ENCODE measurements at regions not wholly inside any gene's neighbourhood (a gene's known extent, or its start where the extent isn't known, plus 50 kb on each side); places are given as distances from the start of the nearest gene placed in this dataset.

GRCh38 chr17:27379888-27380533 is 76.2 kb upstream of the KSR1 start:
- TF ChIP-seq POLR2A (IDR thresholded peaks at IDR 0.05): no peak
- no peak for TF ChIP-seq CTCF (IDR thresholded peaks at IDR 0.05)
- Histone ChIP-seq H3K27me3 (no peaks in the 10 kb centered on the region), H3K4me3 (no peak overlapping the region), H3K36me3 (no peaks in the 10 kb centered on the region), H3K27ac (no peak overlapping the region), H3K9me3 (no peaks in the 10 kb centered on the region), H3K4me1 (no peaks in the 10 kb centered on the region)
- DNase-seq: peak; percentile 59 to 69 (median 69)
- intact Hi-C loops (cut with DNase I): no loop called here
- peak; percentile 67 to 74 (median 70) for ATAC-seq
- 45% methylated on average over 14 of the region's 21 CpGs for WGBS (ENCODE audit: insufficient coverage, low coverage, low lambda C conversion rate, missing lambda C conversion rate)

GRCh38 chr17:27380551-27380950 is 75.7 kb upstream of the KSR1 start:
- Histone ChIP-seq H3K4me1 (no peaks in the 10 kb centered on the region), H3K27me3 (no peaks in the 10 kb centered on the region), H3K27ac (no peak overlapping the region), H3K4me3 (no peak overlapping the region), H3K36me3 (no peaks in the 10 kb centered on the region), H3K9me3 (no peaks in the 10 kb centered on the region)
- WGBS (ENCODE audit: insufficient coverage, low coverage, low lambda C conversion rate, missing lambda C conversion rate): 37% methylated on average over 2 of the region's 10 CpGs
- intact Hi-C loops (cut with DNase I): no loop called here
- TF ChIP-seq POLR2A (IDR thresholded peaks at IDR 0.05) (no peak), CTCF (IDR thresholded peaks at IDR 0.05) (no peak)
- DNase-seq: no peak
- peak in 1 of 4 donors; percentile 5 for ATAC-seq

- H3K27ac ChIP-seq: no peak overlapping the region
- H3K36me3 ChIP-seq: no peaks in the 10 kb centered on the region
- no peaks in the 10 kb centered on the region for H3K4me1 ChIP-seq
- ATAC-seq: peak; percentile 74 to 90 (median 82)
- peak in 2 of 3 donors; percentile 63 to 71 for DNase-seq
- no CpG with 5 or more reads among the region's 22 CpGs for WGBS (ENCODE audit: insufficient coverage, low coverage, low lambda C conversion rate, missing lambda C conversion rate)
- no peak overlapping the region for H3K4me3 ChIP-seq
- TF ChIP-seq POLR2A (IDR thresholded peaks at IDR 0.05) (no peak), CTCF (IDR thresholded peaks at IDR 0.05) (peak; percentile 70 to 81 (median 74))
- H3K27me3 ChIP-seq: no peaks in the 10 kb centered on the region
- no peaks in the 10 kb centered on the region for H3K9me3 ChIP-seq
- intact Hi-C loops (cut with DNase I): no loop called here
Measured at GRCh38 chr17:27381007-27381501, 75.2 kb upstream of the KSR1 start.

- H3K27me3 ChIP-seq: no peaks in the 10 kb centered on the region
- no peak overlapping the region for H3K4me3 ChIP-seq
- TF ChIP-seq CTCF (IDR thresholded peaks at IDR 0.05): no peak
- TF ChIP-seq POLR2A (IDR thresholded peaks at IDR 0.05): no peak
- WGBS (ENCODE audit: insufficient coverage, low coverage, low lambda C conversion rate, missing lambda C conversion rate): 90% methylated on average over 2 of the region's 5 CpGs
- no peak overlapping the region for H3K27ac ChIP-seq
- ATAC-seq (no peak), DNase-seq (no peak)
- no peaks in the 10 kb centered on the region for H3K4me1 ChIP-seq
- H3K36me3 ChIP-seq: no peaks in the 10 kb centered on the region
- intact Hi-C loops (cut with DNase I): no loop called here
- H3K9me3 ChIP-seq: no peaks in the 10 kb centered on the region
Measured at GRCh38 chr17:27382025-27382424, 74.2 kb upstream of the KSR1 start.

Data from right lobe of liver (tissue), 6 donors.